ENCODE measurements at regions not wholly inside any gene's neighbourhood (a gene's known extent, or its start where the extent isn't known, plus 50 kb on each side); places are given as distances from the start of the nearest gene placed in this dataset.

DNA sequence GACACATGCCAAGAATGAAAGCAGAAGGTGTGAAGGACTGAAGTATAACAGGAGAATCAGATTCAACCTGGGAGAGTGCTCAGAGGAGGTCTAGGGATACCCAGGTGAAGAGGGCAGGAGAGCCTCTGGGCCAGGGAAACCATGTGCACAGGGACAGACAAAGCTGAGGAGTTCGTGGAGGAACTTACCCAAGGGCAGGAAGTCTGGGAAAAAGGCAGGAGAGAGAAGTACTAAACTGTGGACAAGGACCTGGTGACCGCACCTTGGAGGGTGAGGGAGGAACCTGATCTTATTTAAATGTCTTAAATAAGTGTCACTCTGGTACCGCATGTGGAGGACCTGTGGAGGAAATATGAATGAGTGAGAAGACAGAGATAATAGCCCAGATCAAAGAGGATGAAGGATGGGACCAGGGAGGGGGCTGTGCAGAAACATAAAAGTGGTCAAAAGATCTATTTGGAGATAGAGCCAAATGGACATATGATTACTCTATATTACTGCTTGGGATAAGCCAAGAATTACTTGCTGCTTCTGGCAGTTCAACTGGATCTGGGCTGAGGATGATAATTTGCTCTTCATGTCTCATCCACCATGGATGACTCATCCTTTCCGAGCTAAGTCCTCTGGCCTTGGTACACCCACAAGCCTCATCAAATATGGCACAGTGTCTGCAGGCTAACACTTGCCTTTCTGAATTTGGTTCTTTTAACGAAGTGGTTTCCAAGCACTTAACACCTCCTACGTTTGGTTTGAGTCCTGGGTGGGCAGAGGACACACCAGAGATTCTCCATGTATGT, 116.9 kb upstream of the NMNAT3 start:
- no peak overlapping the region for H3K4me3 ChIP-seq (ENCODE audit: low read depth, low read length)
- in situ Hi-C loops (cut with HindIII; ENCODE audit: low sequenced_read_pairs): no loop called here
- TF ChIP-seq, protein P1, sequence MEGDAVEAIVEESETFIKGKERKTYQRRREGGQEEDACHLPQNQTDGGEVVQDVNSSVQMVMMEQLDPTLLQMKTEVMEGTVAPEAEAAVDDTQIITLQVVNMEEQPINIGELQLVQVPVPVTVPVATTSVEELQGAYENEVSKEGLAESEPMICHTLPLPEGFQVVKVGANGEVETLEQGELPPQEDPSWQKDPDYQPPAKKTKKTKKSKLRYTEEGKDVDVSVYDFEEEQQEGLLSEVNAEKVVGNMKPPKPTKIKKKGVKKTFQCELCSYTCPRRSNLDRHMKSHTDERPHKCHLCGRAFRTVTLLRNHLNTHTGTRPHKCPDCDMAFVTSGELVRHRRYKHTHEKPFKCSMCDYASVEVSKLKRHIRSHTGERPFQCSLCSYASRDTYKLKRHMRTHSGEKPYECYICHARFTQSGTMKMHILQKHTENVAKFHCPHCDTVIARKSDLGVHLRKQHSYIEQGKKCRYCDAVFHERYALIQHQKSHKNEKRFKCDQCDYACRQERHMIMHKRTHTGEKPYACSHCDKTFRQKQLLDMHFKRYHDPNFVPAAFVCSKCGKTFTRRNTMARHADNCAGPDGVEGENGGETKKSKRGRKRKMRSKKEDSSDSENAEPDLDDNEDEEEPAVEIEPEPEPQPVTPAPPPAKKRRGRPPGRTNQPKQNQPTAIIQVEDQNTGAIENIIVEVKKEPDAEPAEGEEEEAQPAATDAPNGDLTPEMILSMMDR (IDR thresholded peaks at IDR 0.05; ENCODE audit: low read depth, low read length, missing control alignments): no peak

DNA sequence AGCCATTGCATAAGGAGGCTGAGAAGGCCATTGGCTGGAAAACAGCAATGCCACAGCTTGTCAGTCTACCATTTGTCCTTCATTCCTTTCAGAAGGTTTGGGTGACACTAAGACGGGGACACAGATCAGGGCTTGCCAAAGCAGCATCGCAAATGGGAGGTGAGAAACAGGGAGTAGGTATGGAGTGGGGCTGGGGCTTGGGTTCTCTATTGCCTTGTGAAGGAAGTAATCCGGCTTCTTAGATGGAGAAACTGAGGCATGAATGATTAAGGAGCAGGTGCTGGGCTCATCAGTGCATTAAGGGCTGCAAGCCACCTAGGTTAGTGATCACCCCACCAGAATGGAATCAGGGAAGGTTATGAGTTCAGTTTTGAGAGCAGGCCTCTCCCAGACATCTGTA, 115.6 kb upstream of the NMNAT3 start:
- in situ Hi-C loops (cut with HindIII; ENCODE audit: low sequenced_read_pairs): no loop called here
- TF ChIP-seq, protein P1 (IDR thresholded peaks at IDR 0.05; ENCODE audit: low read depth, low read length, missing control alignments): no peak

More for the DNA sequence above, 116.9 kb upstream of the NMNAT3 start:
- DNase-seq (ENCODE audit: low read depth): no peak

DNA sequence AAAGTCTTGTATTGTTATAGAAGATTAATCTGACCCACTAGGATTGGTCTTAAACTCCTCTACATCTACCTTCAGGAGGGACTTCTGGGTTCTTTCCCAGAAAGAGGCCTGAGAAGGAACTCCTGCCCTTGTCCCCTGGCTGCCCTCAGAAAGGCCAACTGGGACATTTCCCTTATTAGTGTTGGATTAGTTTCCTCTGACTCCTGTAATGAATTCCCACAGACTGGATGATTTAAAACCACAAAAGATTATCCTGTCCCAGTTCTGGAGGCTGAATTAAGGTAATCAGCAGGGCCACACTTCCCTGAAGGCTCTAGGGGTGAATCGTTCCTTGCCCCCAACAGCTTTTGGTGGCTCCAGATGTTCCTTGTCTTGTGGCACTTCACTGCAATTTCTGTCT, 102.8 kb upstream of the NMNAT3 start:
- DNase-seq (ENCODE audit: low read depth): no peak
- H3K4me3 ChIP-seq (ENCODE audit: low read depth, low read length): no peak overlapping the region
- TF ChIP-seq, protein P1 (IDR thresholded peaks at IDR 0.05; ENCODE audit: low read depth, low read length, missing control alignments): no peak
- in situ Hi-C loops (cut with HindIII; ENCODE audit: low sequenced_read_pairs): no loop called here

More for the DNA sequence above, 115.6 kb upstream of the NMNAT3 start:
- DNase-seq (ENCODE audit: low read depth): no peak
- no peak overlapping the region for H3K4me3 ChIP-seq (ENCODE audit: low read depth, low read length)

DNA sequence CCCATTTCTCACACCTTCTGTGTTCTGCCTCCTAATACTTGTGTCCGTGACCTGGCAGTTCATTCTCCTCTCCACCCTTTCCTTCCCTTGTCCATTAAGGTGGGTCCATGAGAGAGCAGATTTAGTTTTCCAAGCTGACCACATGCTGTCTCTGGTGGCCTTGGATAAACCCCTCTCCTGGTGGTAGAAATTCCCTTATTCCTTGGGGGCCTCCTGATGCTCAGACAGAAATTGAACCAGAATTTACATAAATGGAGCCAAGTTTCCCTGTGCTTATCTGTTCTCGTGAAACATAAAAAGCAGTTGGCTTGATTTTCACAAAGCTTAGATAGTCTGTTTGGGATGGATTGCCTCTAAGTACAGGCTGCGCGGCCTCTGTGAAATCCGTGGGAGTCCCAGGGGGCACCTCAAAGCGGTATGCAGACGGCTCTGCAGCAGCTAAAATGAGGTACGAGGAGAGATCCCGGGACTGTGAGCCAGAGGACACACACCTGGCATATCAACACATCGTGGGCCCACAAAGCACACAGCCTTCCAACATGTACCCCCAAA, 101.0 kb upstream of the NMNAT3 start:
- in situ Hi-C loops (cut with HindIII; ENCODE audit: low sequenced_read_pairs): no loop called here
- DNase-seq (ENCODE audit: low read depth): no peak
- TF ChIP-seq, protein P1 (IDR thresholded peaks at IDR 0.05; ENCODE audit: low read depth, low read length, missing control alignments): no peak
- H3K4me3 ChIP-seq (ENCODE audit: low read depth, low read length): no peak overlapping the region

DNA sequence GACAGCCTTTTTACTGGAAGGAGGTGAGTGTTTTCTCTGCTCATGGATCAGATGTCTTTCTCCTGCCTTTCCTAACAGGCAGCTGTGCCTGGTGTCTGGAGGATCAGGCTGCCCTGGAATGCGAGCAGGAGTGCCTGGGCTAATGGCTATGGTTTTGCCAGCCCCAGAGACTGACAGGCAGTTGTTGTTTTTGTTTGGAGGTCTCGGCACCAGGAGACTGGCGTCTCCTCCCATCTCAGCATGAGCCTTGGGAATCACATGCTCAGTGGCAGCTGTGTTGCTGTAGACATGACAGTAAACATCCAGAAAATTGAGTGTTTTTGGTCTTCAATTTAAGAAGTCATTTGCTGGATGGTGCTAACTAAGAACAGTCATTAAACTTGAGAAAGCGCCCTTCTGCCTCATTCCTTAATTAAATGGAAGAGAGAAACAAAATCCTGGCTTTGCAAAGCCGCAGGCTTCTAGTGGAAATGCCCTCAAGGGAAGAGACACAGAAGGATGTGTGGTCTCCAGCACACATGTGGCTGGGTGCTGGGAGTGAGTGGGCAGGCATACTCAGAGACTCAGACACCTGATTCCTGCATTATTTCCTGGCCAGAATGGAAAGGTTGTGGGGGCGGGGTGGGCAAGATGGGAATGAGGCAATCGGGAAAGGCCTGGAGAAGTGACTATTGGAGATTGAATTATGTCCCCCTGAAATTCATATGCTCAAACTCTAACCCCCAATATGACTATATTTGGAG, 97.0 kb upstream of the NMNAT3 start:
- in situ Hi-C loops (cut with HindIII; ENCODE audit: low sequenced_read_pairs): no loop called here
- TF ChIP-seq, protein P1 (IDR thresholded peaks at IDR 0.05; ENCODE audit: low read depth, low read length, missing control alignments): no peak

More for the DNA sequence above, 97.0 kb upstream of the NMNAT3 start:
- peak; percentile 35 for DNase-seq (ENCODE audit: low read depth)
- H3K4me3 ChIP-seq (ENCODE audit: low read depth, low read length): no peak overlapping the region

All from astrocyte of the cerebellum (primary cell).